Neural progenitor cell (in vitro differentiated cells): ENCODE measurements at regions not wholly inside any gene's neighbourhood (a gene's known extent, or its start where the extent isn't known, plus 50 kb on each side); places are given as distances from the start of the nearest gene placed in this dataset.

Experiments used
- DNase-seq: peaks from one replicate; pipeline ENCODE4 v3.0.0-alpha.2; 2016; ENCODE audit warnings: low spot score
- H2AFZ ChIP-seq: fragments of 200-600 bp; sonication (generic); replicated peaks from 2 replicates; pipeline ENCODE4 v1.6.1; 2016; ENCODE audit warnings: antibody characterized with exemption
- H3F3A ChIP-seq: fragments of 200-600 bp; sonication (generic); 2 replicates; pipeline ENCODE4 v1.6.1; 2016; ENCODE audit warnings: antibody characterized with exemption, low read depth
- H3K27ac ChIP-seq: fragments of 200-600 bp; sonication (generic); 2 replicates; pipeline ENCODE4 v1.5.1; 2016; ENCODE audit warnings: mild to moderate bottlenecking
- H3K27me3 ChIP-seq: fragments of 200-600 bp; sonication (generic); 2 replicates; pipeline ENCODE4 v1.6.1; 2016; ENCODE audit warnings: mild to moderate bottlenecking, moderate library complexity
- H3K36me3 ChIP-seq: fragments of 200-600 bp; sonication (generic); 2 replicates; pipeline ENCODE4 v1.5.1; 2016
- H3K4me1 ChIP-seq: fragments of 200-600 bp; sonication (generic); 2 replicates; pipeline ENCODE4 v1.6.1; 2016; ENCODE audit warnings: mixed run types
- H3K4me2 ChIP-seq: fragments of 200-600 bp; sonication (generic); 2 replicates; pipeline ENCODE4 v1.6.1; 2016
- H3K4me3 ChIP-seq: fragments of 200-600 bp; sonication (generic); 2 replicates; pipeline ENCODE4 v1.5.1; 2016
- H3K79me2 ChIP-seq: fragments of 200-600 bp; sonication (generic); 2 replicates; pipeline ENCODE4 v1.6.1; 2016; ENCODE audit warnings: low read depth
- H3K9ac ChIP-seq: fragments of 200-600 bp; sonication (generic); 2 replicates; pipeline ENCODE4 v1.6.1; 2016
- H3K9me3 ChIP-seq: fragments of 200-600 bp; sonication (generic); 2 replicates; pipeline ENCODE4 v1.5.1; 2016; ENCODE audit warnings: low read depth
- H4K20me1 ChIP-seq: fragments of 200-600 bp; sonication (generic); 2 replicates; pipeline ENCODE4 v1.6.1; 2016; ENCODE audit warnings: low read depth
- H3K27ac Mint-ChIP-seq: 3 replicates; pipeline ENCODE4 v1.8.0; 2021; ENCODE audit warnings: mixed read lengths
- H3K27me3 Mint-ChIP-seq: 2 replicates; pipeline ENCODE4 v1.8.0; 2022; ENCODE audit warnings: low read depth, mild to moderate bottlenecking, inconsistent platforms, moderate library complexity, mixed read lengths; ENCODE audit not compliant: insufficient read depth
- H3K36me3 Mint-ChIP-seq: 3 replicates; pipeline ENCODE4 v1.8.0; 2021; ENCODE audit warnings: mixed read lengths
- H3K4me1 Mint-ChIP-seq: 3 replicates; pipeline ENCODE4 v1.8.0; 2021; ENCODE audit warnings: mixed read lengths
- H3K4me3 Mint-ChIP-seq: 3 replicates; pipeline ENCODE4 v1.8.0; 2021; ENCODE audit warnings: mild to moderate bottlenecking, moderate library complexity, mixed read lengths
- H3K9me3 Mint-ChIP-seq: 3 replicates; pipeline ENCODE4 v1.8.0; 2020; ENCODE audit warnings: mixed read lengths
- CTCF ChIP-seq: fragments of 200-600 bp; sonication (generic); IDR thresholded peaks from 2 replicates; pipeline ENCODE4 v1.5.1; 2017; ENCODE audit warnings: antibody characterized with exemption, mild to moderate bottlenecking
- EZH2 ChIP-seq: fragments of 200-600 bp; sonication (generic); IDR thresholded peaks from 2 replicates; pipeline ENCODE4 v1.6.1; 2017; ENCODE audit warnings: antibody characterized with exemption, mild to moderate bottlenecking, moderate library complexity
- EZH2phosphoT487 ChIP-seq: fragments of 200-600 bp; sonication (generic); IDR thresholded peaks from 2 replicates; pipeline ENCODE4 v1.6.1; 2017; ENCODE audit warnings: antibody characterized with exemption

GRCh38 chr15:38886315-38887163 is 321.9 kb upstream of the RASGRP1 start:
- Histone ChIP-seq H3K4me3 (no peak overlapping the region), H3K4me2 (no peak overlapping the region), H3K79me2 (no peaks in the 10 kb centered on the region), H3K9me3 (no peaks in the 10 kb centered on the region), H3K9ac (no peak overlapping the region), H3K36me3 (no peaks in the 10 kb centered on the region), H3F3A (no peaks in the 10 kb centered on the region), H3K27me3 (no peaks in the 10 kb centered on the region), H2AFZ (no peak overlapping the region), H3K27ac (no peak overlapping the region), H4K20me1 (no peaks in the 10 kb centered on the region), H3K4me1 (peaks cover 6% of the 10 kb centered on the region)
- Mint-ChIP-seq H3K9me3 (no peaks in the 10 kb centered on the region), H3K36me3 (no peaks in the 10 kb centered on the region), H3K4me1 (no peaks in the 10 kb centered on the region), H3K27ac (no peak overlapping the region), H3K27me3 (peaks cover 2% of the 10 kb centered on the region), H3K4me3 (no peak overlapping the region)
- TF ChIP-seq EZH2 (no peak), EZH2phosphoT487 (no peak), CTCF (no peak)
- DNase-seq = no peak

- no peaks in the 10 kb centered on the region for H3K9me3 ChIP-seq
- H3K4me1 ChIP-seq = peaks cover 6% of the 10 kb centered on the region
- Mint-ChIP-seq H3K36me3 (no peaks in the 10 kb centered on the region), H3K4me3 (no peak overlapping the region), H3K4me1 (no peaks in the 10 kb centered on the region), H3K9me3 (peaks cover 7% of the 10 kb centered on the region), H3K27me3 (peaks cover 2% of the 10 kb centered on the region), H3K27ac (no peak overlapping the region)
- H3F3A ChIP-seq = no peaks in the 10 kb centered on the region
- DNase-seq = peak; percentile 31
- H3K4me3 ChIP-seq = no peak overlapping the region
- no peaks in the 10 kb centered on the region for H3K79me2 ChIP-seq
- no peaks in the 10 kb centered on the region for H3K27me3 ChIP-seq
- H4K20me1 ChIP-seq = no peaks in the 10 kb centered on the region
- TF ChIP-seq EZH2 (no peak), CTCF (no peak), EZH2phosphoT487 (no peak)
- H2AFZ ChIP-seq = no peak overlapping the region
- H3K9ac ChIP-seq = no peak overlapping the region
- H3K36me3 ChIP-seq = no peaks in the 10 kb centered on the region
- no peak overlapping the region for H3K4me2 ChIP-seq
- no peak overlapping the region for H3K27ac ChIP-seq
These were observed 324.1 kb upstream of the RASGRP1 start for GRCh38 chr15:38888701-38889221.

GRCh38 chr15:38890194-38890593 is 325.6 kb upstream of the RASGRP1 start:
- Mint-ChIP-seq H3K36me3 (no peaks in the 10 kb centered on the region), H3K4me1 (peaks cover 6% of the 10 kb centered on the region), H3K4me3 (no peak overlapping the region), H3K27ac (no peak overlapping the region), H3K27me3 (peaks cover 2% of the 10 kb centered on the region), H3K9me3 (peaks cover 7% of the 10 kb centered on the region)
- no peaks in the 10 kb centered on the region for H3K27me3 ChIP-seq
- no peak overlapping the region for H2AFZ ChIP-seq
- H3K9me3 ChIP-seq = no peaks in the 10 kb centered on the region
- H3K4me1 ChIP-seq = peaks cover 6% of the 10 kb centered on the region
- H4K20me1 ChIP-seq = no peaks in the 10 kb centered on the region
- TF ChIP-seq EZH2 = no peak
- TF ChIP-seq CTCF = no peak
- no peaks in the 10 kb centered on the region for H3K36me3 ChIP-seq
- no peak overlapping the region for H3K27ac ChIP-seq
- H3K9ac ChIP-seq = no peak overlapping the region
- H3K4me3 ChIP-seq = no peak overlapping the region
- H3F3A ChIP-seq = no peaks in the 10 kb centered on the region
- H3K79me2 ChIP-seq = no peaks in the 10 kb centered on the region
- no peak for DNase-seq
- H3K4me2 ChIP-seq = no peak overlapping the region
